ENCODE measurements at regions not wholly inside any gene's neighbourhood (a gene's known extent, or its start where the extent isn't known, plus 50 kb on each side); places are given as distances from the start of the nearest gene placed in this dataset.

DNA sequence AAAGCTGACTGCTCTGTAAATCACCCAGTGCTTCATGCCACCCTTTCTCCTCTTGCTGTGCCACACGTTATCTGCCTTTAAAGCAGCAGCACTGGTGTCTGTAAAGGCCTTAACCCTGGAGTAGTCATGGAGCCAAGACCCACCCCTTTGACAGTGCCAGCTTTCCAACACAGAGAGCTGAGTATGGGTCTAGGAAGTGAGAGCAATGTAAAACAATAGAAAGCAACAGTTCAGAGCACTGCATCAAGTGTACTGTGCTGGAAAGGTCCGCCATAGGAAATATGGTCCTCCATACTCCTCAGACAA lies 139.5 kb downstream of the DAD1 start:
- no peak for DNase-seq

GRCh38 chr14:22448905-22449599 lies 140.0 kb downstream of the DAD1 start:
- DNase-seq: no peak

- DNase-seq: no peak
Measured at GRCh38 chr14:22448035-22448904, 140.8 kb downstream of the DAD1 start.

GRCh38 chr14:22438742-22439141 lies 150.3 kb downstream of the DAD1 start:
- DNase-seq: no peak

- DNase-seq: no peak
Measured at GRCh38 chr14:22434901-22435550, 154.0 kb downstream of the DAD1 start.

- no peak for DNase-seq
Measured at GRCh38 chr14:22434030-22434429, 155.0 kb downstream of the DAD1 start.

- no peak for DNase-seq
Measured at GRCh38 chr14:22433069-22433468, 156.0 kb downstream of the DAD1 start.

GRCh38 chr14:22432348-22432976 lies 156.6 kb downstream of the DAD1 start:
- DNase-seq: no peak

DNA sequence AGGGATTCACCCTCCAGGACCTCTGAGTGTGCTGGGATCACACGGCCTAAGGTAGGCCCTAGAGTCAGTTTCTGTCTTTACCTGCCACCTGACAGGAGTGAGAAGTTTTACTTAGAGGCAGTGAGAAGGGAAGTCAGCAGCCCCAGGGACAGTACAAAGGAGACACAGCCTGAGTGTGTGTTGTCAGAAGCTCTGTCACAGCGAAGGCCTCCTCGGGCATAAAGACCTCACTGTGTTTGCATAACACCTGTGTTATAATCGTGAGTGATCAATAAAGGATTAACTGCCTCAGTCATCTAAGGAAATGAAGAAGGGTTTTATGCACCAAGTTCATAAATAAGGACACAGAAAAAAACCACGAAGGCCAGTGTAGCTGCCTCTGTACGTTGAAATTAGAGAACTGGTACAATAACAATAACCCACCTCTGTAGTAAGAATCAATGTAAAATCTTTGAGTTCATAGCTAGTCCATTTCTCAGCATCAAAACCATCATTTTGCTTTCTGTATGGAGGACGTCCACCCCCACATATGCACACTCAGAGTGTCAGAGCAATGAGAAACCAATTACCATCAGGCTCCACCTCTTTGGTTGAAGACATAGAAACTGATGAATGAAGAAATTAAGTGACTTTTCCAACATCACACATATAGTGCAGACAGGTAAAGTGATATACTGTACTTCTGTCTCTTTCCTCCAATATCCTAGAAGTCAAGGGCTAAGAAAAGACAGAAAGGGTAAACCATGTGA lies 159.3 kb downstream of the DAD1 start:
- DNase-seq: no peak

GRCh38 chr14:22428700-22429291 lies 160.2 kb downstream of the DAD1 start:
- DNase-seq: no peak

- no peak for DNase-seq
Measured at GRCh38 chr14:22427771-22428231, 161.2 kb downstream of the DAD1 start.

GRCh38 chr14:22426711-22427110 lies 162.3 kb downstream of the DAD1 start:
- no peak for DNase-seq

- DNase-seq: no peak
Measured at GRCh38 chr14:22423958-22424357, 165.1 kb downstream of the DAD1 start.

- DNase-seq: no peak
Measured at GRCh38 chr14:22422238-22422637, 166.8 kb downstream of the DAD1 start.

DNA sequence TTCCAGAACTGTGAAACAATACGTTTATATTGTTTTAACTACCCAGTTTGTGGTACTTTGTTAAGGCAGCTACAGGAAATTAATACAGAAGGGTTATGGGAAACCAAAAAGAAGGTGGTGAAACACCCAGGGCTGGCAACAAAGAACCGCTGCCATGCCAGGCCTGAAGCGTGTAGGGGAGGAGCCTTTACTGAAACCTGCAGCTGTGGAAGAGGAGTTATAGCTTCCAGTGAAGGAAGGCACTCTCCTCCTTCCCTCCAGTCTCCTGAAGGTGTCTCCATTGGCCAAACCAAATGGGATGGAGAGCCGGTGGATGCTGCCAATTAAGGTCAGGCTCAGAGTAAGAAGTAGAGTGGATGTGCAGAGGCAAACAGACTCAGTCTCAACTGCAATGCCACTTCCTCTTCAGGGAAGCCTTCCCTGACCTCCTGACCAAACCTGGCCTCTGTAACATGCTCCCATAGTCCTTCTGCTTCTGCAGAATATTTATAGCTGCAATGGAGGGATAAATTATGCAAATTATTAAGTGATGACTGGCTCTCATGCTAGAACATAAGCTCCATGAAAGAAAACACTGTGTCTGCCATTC lies 168.3 kb downstream of the DAD1 start:
- no peak for DNase-seq

DNA sequence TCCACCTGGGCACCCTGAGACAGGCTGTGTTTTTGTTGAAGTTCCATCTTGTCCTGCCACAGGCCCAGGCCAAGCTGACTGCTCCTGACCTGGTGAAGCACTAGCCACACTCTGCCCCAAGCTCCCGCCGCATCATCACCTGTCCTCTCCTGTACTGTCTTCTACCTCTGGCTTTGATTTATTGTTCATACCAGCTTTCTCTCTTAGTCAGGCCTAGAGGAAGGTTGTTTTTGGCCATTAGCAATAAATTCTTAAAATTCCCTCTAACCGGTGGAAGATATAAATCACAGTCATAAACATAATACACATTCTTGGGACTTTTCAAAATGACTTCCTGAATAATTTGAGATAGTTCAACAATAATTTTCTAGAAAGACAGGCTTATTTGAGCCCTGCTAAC lies 169.4 kb downstream of the DAD1 start:
- DNase-seq: no peak

GRCh38 chr14:22418631-22419030 lies 170.4 kb downstream of the DAD1 start:
- DNase-seq: no peak

DNA sequence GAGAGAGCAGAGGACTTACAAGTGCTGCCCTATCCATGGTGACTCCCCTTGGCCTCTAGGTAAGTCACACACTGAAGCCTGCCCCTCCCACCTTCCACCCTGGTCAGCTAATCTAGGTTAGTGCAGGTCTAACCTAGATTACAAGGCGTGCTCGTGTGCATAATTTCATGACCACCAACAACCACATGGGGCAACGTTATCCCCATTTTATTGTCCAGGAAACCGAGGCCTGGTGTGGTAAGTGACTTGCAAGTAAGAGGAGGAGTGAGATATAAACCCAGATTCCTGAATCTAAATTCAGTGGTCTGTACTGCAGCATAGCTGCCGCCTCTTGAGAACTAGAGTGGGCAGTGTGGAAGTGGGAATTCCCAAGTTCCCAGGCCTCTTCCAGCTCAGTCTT lies 171.1 kb downstream of the DAD1 start:
- no peak for DNase-seq

DNA sequence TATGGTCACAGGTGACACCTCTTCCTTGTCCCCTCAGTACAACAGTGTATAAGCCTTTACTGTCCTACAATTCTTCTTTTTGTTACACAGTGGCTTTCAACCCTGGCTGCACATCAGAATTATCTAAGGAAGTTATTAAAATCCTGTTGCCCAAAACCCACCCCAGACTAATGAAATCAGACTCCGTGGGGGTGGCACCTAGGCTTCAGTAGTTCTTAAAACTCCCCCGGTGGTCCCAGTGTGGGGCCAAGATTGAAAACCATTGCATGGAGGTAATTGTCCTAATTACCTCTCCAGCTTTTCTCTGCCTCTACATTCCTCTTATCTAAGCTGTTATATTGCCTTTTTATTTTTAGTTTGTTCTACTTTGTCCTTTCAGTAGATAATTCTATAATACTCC lies 172.8 kb downstream of the DAD1 start:
- DNase-seq: no peak

DNA sequence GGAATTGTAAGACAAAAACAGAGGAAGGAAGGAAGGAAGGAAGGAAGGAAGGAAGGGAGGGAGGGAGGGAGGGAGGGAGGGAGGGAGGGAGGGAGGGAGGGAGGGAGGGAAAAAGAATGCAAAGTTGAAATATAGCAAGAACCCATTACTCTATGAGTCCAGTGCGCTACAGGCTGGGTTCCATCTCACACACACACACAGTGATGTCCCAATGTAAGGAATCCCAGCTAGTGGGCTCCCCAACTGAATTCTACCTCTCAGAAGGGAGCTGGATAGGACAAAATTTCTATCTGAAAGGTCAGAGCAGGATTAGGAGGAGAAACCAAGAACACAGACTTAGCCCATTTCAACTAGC lies 173.4 kb downstream of the DAD1 start:
- no peak for DNase-seq

- no peak for DNase-seq
Measured at GRCh38 chr14:22414876-22415604, 174.0 kb downstream of the DAD1 start.
